Stimulated activated CD8-positive, alpha-beta memory T cell treated with anti-CD3 and anti-CD28 coated beads, Interleukin-7, amount 100 ng/mL, for 1 hour (primary cell): ENCODE measurements at regions not wholly inside any gene's neighbourhood (a gene's known extent, or its start where the extent isn't known, plus 50 kb on each side); places are given as distances from the start of the nearest gene placed in this dataset.

ENCODE experiments used
- DNase-seq, 2 donors: peaks; one replicate each; pipeline ENCODE4 v3.0.0-alpha.2; 2020; ENCODE audit warnings: low read depth in 2 of 2

DNA sequence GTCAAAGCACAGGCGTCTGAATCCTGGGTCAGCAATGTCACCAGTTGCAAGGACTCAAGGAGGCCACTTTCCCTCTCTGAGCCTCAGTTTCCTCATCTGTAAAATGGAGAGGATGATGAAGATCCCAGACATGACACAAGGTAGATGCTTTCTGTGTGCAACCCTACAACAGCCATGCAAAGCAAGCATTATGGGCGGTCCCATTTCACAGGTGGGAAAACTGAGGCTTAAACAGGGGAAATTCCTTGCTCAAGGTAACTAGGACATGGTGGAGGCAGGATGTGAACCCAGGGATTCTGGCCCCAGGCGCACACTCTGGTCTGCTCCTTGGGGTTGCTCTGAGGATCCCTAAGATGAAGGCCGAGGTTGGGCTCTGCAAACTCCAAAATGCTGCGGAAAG lies 311.0 kb downstream of the PTPRU start:
- no peak for DNase-seq

DNA sequence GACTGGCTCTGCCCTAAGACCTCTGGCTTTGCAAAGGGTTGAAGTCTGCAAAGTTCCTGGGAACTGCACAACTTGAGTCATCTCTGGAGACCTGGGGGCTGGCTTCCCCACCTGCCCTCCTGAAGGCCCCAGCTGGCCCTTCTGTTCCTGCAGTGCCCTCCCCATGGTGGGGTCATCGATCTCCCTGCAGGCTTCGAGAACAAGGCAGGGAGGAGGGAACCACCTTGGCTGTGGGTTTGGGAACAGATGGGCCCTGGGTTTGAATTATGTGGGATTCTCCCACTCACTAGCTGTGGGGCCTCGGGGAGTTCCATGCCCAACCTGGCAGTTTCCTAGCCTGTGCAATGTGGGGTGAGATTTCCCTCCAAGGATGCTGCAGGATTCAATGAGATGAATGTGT lies 310.2 kb downstream of the PTPRU start:
- no peak for DNase-seq

DNA sequence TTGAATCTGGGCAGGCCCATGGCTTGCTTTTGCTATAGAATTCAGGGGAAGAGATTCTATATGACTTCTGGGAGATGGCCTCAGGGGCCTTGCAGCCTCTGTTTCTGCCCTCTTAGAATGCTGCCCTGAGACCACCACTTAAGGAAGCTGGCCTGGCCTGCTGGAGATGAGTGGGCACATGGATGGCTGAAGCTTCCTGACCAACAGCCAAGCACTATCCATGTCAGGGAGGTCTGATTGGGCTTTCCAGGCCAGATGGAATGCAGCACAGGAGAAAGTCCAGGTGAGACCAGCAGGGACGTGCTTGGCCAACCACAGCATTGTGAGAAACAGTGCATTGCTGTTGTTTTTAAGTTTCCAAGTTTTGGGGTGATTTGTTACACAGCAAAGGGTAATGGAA lies 308.1 kb downstream of the PTPRU start:
- no peak for DNase-seq

DNA sequence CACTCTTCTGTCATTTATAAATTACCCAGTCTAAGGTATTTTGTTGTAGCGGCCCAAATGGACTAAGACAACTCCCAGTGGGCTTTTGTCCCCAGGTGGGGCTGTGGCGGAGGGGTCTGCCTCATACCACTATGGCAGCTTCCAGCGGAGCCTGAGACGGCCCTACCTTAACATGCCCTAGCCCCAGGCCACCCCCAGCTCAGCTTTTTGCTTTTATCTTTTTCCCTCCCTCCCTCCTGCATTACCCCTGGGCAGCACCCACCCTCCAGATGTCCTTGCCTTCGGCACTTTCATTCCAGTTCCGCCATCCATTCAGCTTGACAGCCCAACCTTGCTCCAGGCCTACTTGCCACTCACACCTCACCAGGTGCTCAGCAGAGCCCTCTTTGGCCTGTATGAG lies 307.3 kb downstream of the PTPRU start:
- DNase-seq = no peak

DNA sequence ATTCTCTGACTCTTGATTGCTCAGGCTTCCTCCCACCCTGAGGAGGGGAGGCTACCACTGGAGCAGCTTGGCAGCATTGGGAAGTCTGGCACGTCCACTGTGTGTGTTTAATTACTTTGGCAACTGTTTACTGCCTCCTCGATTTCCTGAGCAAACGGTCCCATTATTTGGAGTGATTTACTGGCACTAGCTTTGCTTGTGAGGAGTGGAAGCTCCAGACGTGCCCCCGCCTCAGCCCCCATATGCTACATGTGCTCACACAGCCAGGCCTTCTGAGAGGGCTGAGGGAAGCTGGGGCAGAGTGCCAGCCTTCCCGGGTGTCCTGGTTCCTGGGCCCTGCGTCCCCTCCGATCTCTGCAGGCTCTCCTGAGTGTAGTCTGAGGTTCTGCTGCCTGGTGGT lies 306.2 kb downstream of the PTPRU start:
- no peak for DNase-seq

DNA sequence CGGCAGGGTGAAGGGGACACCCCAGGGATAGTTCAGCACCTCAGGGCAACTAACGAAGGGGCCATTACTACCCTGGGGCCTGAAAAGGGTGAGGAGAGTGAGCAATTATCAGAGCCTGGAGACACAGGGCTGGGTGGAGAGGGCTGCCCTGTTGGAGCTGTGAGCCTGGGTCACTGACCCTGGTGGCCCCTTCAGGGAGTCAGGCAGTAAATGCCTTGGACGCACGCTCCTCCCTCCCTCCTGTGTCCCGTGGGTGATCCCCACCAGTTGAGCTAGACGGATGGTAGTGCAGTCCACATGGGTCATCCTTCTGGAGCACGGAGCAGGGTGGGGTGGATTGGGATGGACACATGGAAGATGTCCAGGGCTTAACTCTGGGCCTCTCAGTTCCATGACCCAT lies 305.3 kb downstream of the PTPRU start:
- DNase-seq = no peak

DNA sequence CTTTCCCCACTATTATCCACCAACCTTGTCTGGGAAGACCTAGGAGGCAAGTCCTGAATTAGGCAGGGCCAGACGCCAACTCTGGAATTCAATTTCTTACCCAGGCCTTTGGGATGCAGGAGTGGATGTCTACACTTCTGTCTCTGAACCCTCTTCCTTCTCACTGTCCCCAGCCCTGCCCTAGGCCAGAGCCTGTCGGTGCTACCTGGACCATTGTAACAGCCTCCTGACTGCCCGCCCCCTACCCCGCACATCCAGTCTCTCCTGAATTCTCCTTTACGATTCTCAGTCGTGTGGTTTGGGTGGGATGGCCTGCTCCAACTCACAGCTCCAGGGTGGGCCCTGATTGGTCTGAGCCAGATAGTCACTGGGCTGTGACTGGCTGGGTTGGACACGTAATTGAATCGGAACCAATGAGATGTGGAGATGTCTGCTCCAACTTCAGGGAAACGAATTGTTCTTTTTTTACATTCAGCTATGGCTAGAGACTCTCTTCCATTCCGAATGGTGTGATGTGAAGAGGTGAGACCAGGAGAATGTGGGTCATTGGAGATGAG lies 304.6 kb downstream of the PTPRU start:
- DNase-seq = no peak

DNA sequence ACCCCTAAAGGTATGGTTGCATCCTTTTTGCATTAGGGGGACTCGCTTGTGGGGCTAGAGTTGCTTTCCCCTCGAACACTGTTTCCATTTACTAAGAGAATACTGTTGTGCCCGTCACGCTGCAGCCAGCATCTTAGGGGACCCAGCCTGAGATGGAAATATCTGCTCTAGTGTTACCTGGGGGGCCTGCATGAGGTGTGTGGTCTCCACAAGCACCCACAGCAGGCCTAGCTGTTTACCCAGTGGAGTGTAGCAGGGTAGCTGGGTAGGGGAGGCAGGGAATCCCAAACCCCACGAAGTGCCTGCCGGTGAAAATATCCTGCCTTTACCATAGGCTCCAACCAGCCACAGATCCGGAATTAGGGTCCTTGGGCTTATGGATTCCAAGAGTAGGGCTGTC lies 303.6 kb downstream of the PTPRU start:
- DNase-seq = no peak

DNA sequence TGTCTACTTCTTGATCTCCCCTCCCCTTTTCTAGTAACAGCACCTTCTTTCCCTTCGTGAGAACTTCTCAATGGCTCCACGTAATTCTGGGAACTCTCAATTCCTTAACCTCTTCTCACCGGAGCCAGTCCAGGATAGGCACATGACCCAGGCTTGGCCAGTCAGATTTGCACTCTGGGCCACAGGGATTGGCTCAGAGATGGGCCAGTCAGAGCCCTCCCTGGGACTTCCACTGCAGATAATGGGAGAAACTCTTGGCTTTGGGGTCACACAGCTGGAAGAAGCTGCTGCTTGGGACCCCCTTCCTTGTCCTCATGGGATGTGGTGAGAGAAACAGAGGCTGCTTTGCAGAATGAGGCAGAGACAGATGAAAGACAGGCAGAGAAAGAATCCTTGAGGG lies 302.3 kb downstream of the PTPRU start:
- DNase-seq = no peak

DNA sequence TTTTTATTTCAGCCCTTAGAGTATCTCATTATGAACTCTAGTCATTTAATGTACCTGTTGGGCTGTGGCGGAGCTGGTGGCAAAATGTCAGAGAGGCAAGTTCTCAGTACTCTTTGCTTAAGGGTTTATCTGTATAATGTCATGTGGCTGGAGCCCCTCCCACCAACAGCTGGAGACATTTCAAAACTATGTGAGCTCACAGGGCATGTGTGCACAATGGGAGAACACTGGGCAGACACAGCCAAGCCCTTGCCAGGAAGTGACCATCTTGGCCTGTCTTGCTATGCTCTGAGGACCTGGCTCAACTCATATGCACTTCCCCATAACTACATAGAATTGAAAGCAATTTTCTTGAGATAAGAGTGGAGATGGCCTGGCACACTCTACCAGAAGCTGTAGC lies 296.4 kb downstream of the PTPRU start:
- no peak for DNase-seq

DNA sequence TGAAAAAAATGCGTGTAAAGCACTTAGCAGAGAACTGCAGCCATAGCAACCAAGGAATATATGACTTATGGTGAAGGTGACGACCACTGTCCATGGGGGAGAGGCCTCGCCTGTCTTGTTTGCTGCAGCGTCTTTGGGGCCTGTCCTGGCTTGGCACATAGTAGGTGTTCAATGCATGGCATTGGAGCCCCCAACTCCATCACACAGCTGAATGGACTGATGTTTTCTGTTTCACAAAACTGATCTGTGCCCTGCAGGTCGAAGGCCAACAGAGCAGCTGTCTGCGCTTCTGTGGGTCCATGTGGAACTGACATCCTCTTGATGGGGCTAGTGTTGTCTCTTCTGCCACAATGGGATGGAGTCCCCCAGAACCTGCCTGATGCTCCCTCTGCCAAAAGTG lies 296.0 kb downstream of the PTPRU start:
- no peak for DNase-seq

DNA sequence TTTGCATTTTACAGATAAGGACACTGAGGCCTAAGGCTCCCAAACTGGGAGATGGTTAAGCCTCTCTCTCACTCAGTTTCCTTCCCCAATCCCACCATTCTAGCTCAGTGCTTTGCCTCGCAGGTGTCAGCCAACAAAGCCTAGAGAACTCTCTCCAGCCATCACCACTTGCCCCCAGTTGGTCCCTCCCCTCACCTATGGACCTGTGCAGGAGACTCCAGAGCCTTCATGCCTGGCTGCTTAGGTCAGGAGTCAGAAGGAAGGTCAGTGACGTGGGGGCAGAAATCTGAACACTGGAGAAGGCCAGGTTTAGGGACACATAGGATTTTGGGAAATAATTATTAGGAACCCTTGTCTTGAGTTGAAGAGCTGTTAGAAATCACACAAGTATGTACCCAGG lies 295.3 kb downstream of the PTPRU start:
- no peak for DNase-seq

DNA sequence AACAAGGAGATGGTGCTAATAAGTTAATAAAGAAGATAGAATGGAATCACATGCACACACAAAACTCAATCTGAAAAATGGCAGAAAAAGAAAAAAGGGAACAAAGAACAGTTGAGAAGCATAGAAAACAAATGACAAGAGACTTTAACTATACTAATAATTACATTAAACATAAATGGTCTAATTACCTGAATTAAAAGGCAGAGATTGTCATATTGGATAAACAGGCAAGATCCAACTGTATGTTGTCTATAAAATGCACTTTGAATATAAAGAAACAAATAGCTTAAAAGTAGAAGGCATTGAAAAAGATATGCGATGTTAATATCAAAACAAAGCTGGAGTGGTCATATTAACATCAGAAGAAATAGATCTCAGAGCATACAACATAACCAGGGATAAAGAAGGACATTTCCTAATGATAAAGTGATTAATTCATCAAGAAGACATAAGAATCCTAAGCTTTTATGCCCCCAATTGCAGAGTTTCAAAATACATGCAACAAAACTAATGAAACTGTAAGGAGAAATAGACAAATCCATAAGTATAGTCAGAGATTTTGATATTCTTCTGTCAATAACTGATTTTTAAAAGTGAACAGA lies 293.5 kb downstream of the PTPRU start:
- no peak for DNase-seq

DNA sequence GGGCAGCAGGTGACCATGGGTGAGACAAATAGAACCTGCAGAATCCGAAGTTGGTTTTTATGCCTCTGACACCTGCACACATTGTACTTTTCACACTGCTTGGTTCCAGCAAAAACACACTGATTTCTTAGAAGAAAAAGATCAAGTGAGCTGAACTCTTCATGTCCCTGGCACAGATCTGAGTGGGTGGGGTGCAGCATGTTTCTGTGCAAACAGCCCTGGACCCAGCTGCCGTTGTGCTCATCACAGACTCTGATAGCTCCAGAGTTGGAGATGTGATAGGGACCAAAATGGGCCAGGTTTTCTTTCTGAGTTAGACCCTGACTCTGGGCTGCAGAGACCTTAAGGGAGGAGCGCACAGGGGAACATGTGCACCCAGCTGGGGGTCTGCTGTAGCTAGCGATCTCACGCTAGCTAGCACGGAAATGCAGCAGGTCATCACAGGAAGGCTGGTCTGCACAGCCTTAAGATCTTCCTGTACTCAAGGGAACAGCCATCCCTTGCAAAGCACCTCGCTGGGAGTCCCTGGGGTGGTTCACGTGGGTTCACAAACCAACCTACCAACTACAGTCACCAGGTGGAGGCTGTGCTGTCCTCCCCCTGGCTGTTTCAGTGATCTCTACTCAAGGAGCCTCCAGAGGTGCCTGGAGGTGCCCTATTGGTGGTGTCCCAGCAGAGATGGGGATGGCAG lies 291.1 kb downstream of the PTPRU start:
- DNase-seq = no peak

DNA sequence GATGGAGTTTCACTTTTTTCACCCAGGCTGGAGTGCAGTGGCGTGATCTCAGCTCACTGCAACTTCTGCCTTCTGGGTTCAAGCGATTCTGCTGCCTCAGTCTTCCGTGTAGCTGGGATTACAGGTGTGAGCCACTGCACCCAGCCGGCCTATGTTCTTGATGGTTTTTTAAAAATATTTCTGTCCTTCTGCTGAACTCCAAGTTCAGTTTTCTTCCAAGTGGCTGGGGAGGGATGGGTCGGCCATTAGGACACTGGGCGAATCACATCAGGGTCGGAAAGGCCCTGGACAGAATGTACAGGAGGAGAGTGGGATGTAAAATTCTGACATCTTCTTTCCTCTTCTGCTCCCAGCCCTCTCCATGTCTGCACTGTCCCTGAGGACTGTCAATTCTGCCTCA lies 289.6 kb downstream of the PTPRU start:
- no peak for DNase-seq

DNA sequence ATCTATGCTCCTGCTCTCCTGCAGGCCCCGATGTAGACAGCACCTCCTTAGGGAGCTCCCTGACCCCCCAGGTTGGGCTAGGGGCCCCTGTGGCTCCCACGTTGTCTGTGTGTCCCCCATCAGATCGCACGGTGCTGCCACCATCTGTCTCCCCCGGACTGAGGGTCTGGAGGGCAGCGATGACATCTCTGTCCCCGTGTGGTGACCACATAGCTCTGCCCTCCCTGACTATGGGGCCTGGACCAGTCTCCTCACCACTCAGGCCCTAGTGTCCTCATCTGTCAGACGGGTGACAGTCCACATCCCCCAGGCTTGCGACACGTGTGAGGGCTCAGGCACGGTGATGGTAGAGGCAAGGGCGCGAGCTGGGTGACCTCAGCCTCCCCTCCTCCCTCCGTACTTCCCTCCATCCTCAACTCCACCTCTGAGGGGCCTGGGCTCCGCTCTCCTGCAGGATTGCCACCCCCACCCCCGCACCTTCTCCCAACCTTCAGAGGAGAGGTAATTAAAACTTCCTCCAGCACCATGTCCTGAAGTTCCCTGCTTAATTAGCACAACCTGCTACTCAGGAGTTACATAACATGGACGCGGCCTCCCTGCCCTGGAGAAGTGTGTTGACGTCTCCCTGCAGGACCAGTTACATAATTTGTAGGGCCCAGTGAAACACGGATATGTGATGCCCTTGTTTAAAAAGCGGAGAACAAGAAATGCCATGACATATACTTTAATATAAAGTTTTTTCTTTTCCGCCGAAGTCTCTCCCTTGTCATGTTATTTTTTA lies 288.2 kb downstream of the PTPRU start:
- DNase-seq = no peak

DNA sequence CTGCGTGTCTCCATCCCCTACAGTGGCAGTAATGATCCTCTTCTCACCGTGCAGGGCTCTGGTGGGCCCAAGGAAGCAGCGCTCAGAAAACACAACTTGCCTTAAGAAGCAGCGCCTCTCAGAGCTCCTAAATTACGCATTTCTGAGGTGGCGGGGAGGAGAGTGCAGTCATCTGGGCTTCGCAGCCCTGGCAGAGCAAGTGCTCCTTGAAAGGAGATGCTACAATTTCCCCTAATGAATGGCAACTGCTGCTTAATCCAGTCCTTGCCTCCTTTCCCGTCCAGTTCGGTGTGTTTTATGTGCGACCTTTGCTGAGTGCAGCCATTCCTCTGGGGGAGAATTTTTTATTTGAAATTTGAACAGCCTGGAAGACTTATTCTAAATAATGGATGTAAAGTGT lies 287.3 kb downstream of the PTPRU start:
- DNase-seq = no peak

DNA sequence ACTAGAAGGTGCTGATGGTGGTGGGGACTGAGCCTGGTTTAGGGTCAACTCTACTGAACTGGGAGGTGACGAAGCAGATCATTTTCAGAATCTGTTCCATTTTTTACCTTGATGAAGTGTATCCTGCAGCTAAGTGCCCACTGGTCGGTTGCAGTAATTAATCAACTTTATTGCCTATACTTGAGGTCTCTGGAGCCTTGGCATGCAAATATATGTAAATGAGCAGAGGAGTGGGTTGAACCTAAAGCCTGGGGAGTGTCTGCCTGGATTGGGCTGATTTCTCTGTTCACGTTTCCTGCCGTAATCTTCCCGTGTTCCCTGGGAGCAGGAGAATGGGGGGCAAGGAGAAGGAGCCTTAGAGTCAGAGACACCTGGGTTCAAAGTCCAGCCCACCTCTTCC lies 286.8 kb downstream of the PTPRU start:
- no peak for DNase-seq

DNA sequence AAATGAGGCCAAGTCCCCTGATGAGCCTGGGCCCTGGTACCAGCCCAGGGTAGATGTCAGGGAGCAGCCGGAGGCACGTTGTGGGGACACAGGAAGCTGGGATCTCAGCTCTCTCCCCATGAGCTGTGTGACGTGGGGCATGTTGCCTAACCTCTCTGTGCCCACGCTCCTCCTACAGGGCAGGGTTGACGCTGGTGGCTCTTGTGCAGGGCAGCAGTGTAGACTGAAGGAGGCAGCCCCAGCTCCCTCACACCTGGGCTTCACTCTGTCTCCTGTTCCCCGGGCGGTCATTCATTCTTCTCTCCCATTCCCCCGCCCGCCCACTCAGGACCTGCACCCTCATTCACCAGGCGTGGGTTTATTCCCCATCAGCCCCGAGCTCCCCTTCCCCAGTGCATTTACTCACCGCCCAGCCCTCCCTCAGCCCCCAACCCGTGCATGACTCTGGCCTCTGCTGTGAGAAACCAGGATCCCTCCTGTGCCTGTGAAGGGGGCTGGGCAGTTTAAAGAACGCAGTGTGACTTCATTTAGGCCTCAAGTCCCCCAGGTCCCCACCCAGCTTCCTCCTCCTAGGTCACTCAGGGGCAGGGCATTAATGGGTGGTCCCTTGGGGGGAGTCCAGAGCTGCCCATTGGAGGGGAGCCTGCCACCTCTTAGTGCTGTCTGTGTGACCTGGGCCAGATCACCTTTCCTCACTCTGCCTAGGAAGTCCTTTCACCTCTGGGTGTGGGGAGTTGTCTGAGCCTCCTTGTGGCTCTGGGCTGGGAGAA lies 285.7 kb downstream of the PTPRU start:
- no peak for DNase-seq

DNA sequence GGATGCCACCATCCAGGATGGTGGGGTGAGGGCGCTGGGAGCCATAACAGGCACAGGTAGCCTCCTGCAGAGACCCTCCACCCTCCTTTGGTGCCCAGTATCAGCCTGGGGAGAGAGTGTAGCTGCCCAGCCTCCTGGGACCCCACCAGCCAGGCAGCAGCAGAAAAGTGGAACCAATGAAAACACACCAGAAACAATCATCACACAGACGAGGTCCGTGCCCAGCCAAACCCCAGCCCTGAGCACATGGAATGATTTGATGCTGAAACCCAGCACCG lies 285.1 kb downstream of the PTPRU start:
- DNase-seq = no peak

DNA sequence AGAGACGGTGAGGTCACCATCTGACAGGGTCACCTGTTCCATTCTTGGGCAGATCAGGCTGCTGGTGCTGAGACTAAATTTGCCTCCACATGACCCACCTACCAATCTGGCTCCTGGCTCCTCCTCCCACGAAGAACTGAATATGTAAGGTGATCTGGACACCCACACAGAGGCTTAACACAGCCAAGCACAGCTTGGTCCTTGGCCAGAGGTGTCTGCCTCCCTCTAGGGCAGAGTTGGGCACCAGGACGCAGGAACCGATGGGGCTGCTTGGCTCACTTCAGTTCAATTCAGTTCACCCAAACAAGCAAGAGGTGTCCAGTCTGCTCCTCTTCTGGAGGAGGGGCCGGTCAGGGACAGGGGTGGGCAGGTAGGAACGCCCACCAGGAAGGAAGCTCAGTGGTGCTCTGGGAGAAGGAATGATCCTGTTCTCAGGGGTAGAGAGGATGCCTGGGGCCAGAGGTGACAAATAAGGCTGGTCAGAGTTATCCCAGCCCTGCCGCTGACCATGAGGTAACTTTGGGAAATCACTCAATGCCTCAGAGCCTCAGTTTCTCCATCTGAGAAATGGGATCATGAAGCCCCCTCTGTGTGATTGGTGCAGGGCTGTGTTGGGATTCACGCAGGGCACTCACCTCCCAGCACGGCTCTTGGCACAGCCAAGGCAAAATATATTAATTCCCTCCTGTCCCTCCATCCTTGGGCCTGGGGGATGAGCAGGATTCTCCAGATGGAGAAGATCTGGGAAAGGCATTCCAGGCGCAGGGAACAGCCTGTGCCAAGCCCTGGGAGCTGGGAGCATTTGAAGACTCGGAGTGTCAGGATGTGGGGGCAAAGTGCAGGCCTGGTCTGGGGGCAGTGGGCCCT lies 284.5 kb downstream of the PTPRU start:
- DNase-seq = no peak

DNA sequence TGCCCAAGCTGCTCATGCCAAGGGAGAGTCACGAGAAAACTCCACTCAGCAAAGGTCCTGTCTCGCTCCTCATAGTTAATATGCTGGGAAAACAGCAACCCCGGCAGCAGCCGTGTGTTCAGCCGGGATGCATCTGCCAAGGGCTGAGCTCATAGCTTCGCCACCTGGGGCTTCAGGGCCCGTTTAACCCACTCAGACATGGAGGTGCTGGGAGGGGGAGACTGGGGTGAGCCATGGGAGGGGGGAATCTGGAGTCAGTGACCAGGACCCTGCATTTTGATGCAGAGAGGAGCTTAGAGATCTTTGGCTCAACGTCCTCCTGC lies 283.4 kb downstream of the PTPRU start:
- no peak for DNase-seq
